Tibial nerve (tissue), 4 donors: ENCODE measurements at regions not wholly inside any gene's neighbourhood (a gene's known extent, or its start where the extent isn't known, plus 50 kb on each side); places are given as distances from the start of the nearest gene placed in this dataset.

Source experiments
- DNase-seq, 2 donors: peaks; one replicate each; pipeline ENCODE4 v3.0.0-alpha.2; 2019; ENCODE audit warnings: low spot score in 2 of 2
- H3K27ac ChIP-seq, 4 donors: fragments of 200-600 bp; sonication (generic) in 3 of 4; one replicate each; pipeline ENCODE4 v1.5.1; 2017 to 2019; ENCODE audit warnings: mild to moderate bottlenecking in 1 of 4
- H3K27me3 ChIP-seq, 2 donors: fragments of 200-600 bp; sonication (generic) in 1 of 2; one replicate each; pipeline versions ENCODE4 v1.5.1 to v1.6.0; 2017 to 2019
- H3K36me3 ChIP-seq, 3 donors: fragments of 200-600 bp; sonication (generic); one replicate each; pipeline ENCODE4 v1.5.1; 2018 to 2019
- H3K4me1 ChIP-seq, 4 donors: fragments of 200-600 bp; sonication (generic) in 3 of 4; one replicate each; pipeline ENCODE4 v1.5.1; 2017 to 2019
- H3K4me3 ChIP-seq, 4 donors: fragments of 200-600 bp; sonication (generic) in 3 of 4; one replicate each; pipeline ENCODE4 v1.5.1; 2017 to 2019; ENCODE audit warnings: mild to moderate bottlenecking in 1 of 4, moderate library complexity in 1 of 4
- H3K9me3 ChIP-seq, 4 donors: fragments of 200-600 bp; sonication (generic) in 3 of 4; one replicate each; pipeline ENCODE4 v1.5.1; 2017 to 2019
- CTCF ChIP-seq, 5 experiments: fragments of 200-600 bp in 3 of 5; fragments of 450-650 bp in 2 of 5; sonication (generic) in 3 of 5; IDR thresholded peaks; one replicate each; pipeline ENCODE4 v1.5.1; 2016 to 2019; ENCODE audit warnings: antibody characterized with exemption in 5 of 5, mild to moderate bottlenecking in 3 of 5, moderate library complexity in 2 of 5
- EP300 ChIP-seq, 2 donors: sonication (generic); formaldehyde crosslinking; IDR thresholded peaks; one replicate each; pipeline ENCODE4 v1.6.1; 2017; ENCODE audit warnings: antibody characterized with exemption in 2 of 2, mild to moderate bottlenecking in 1 of 2
- POLR2A ChIP-seq, 2 donors: fragments of 450-650 bp; IDR thresholded peaks; one replicate each; pipeline ENCODE4 v1.6.1; 2017; ENCODE audit warnings: antibody characterized with exemption in 2 of 2, mild to moderate bottlenecking in 2 of 2, moderate library complexity in 2 of 2
- WGBS, 2 donors: methylation state at CpG; one replicate each; pipeline ENCODE4 v1.1.5; 2018; 5-methylcytosine and 5-hydroxymethylcytosine counted together

- 89 to 91% methylated on average over 2 of the region's 2 CpGs for WGBS, 2 donors
- TF ChIP-seq POLR2A (IDR thresholded peaks at IDR 0.05) (no peak), CTCF (IDR thresholded peaks at IDR 0.05) (no peak), EP300 (IDR thresholded peaks at IDR 0.05) (no peak)
These were observed 581.0 kb upstream of the SPRY2 start for GRCh38 chr13:80921971-80922370.

GRCh38 chr13:80921541-80921940 lies 580.6 kb upstream of the SPRY2 start:
- no peaks in the 10 kb centered on the region for H3K4me1 ChIP-seq
- no peaks in the 10 kb centered on the region for H3K36me3 ChIP-seq
- H3K27ac ChIP-seq, result no peak overlapping the region
- WGBS, 2 donors, result 63 to 64% methylated on average over 2 of the region's 2 CpGs
- no peak for TF ChIP-seq POLR2A (IDR thresholded peaks at IDR 0.05)
- TF ChIP-seq EP300 (IDR thresholded peaks at IDR 0.05), result no peak
- no peak for TF ChIP-seq CTCF (IDR thresholded peaks at IDR 0.05)
- no peak overlapping the region for H3K4me3 ChIP-seq
- H3K27me3 ChIP-seq, result no peaks in the 10 kb centered on the region
- H3K9me3 ChIP-seq, result no peaks in the 10 kb centered on the region
- no peak for DNase-seq

More at GRCh38 chr13:80921971-80922370, 581.0 kb upstream of the SPRY2 start:
- no peaks in the 10 kb centered on the region for H3K4me1 ChIP-seq
- no peaks in the 10 kb centered on the region for H3K36me3 ChIP-seq
- H3K9me3 ChIP-seq, result no peaks in the 10 kb centered on the region
- DNase-seq, result no peak
- H3K27ac ChIP-seq, result no peak overlapping the region
- no peaks in the 10 kb centered on the region for H3K27me3 ChIP-seq
- no peak overlapping the region for H3K4me3 ChIP-seq

- no peak for DNase-seq
- Histone ChIP-seq H3K9me3 (peaks cover 0 to 14% (median 3%) of the 10 kb centered on the region in 4 donors), H3K27me3 (no peaks in the 10 kb centered on the region), H3K36me3 (peaks cover 0 to 13% (median 0%) of the 10 kb centered on the region in 3 donors), H3K27ac (no peak overlapping the region), H3K4me1 (peaks cover 0 to 4% (median 0%) of the 10 kb centered on the region in 4 donors), H3K4me3 (no peak overlapping the region)
- WGBS, 2 donors, result 79 to 80% methylated on average over 2 of the region's 2 CpGs
- no peak for TF ChIP-seq POLR2A (IDR thresholded peaks at IDR 0.05)
- no peak for TF ChIP-seq CTCF (IDR thresholded peaks at IDR 0.05)
- TF ChIP-seq EP300 (IDR thresholded peaks at IDR 0.05), result no peak
These were observed 565.9 kb upstream of the SPRY2 start for GRCh38 chr13:80906860-80907259.

- no peak overlapping the region for H3K4me3 ChIP-seq
- H3K4me1 ChIP-seq, result peaks cover 0 to 21% (median 2%) of the 10 kb centered on the region in 4 donors
- no peak overlapping the region for H3K27ac ChIP-seq
- no peaks in the 10 kb centered on the region for H3K36me3 ChIP-seq
- H3K27me3 ChIP-seq, result no peaks in the 10 kb centered on the region
- TF ChIP-seq CTCF (IDR thresholded peaks at IDR 0.05) (no peak), POLR2A (IDR thresholded peaks at IDR 0.05) (no peak), EP300 (IDR thresholded peaks at IDR 0.05) (no peak)
- no peak for DNase-seq
- H3K9me3 ChIP-seq, result no peaks in the 10 kb centered on the region
- WGBS, 2 donors, result 53 to 59% methylated on average over 1 of the region's 1 CpG
These were observed 563.5 kb upstream of the SPRY2 start for GRCh38 chr13:80904386-80904785.

- H3K4me3 ChIP-seq, result no peak overlapping the region
- H3K36me3 ChIP-seq, result no peaks in the 10 kb centered on the region
- TF ChIP-seq POLR2A (IDR thresholded peaks at IDR 0.05) (no peak), EP300 (IDR thresholded peaks at IDR 0.05) (no peak), CTCF (IDR thresholded peaks at IDR 0.05) (no peak)
- H3K4me1 ChIP-seq, result peaks cover 0 to 21% (median 2%) of the 10 kb centered on the region in 4 donors
- no peak for DNase-seq
- no peaks in the 10 kb centered on the region for H3K27me3 ChIP-seq
- no peaks in the 10 kb centered on the region for H3K9me3 ChIP-seq
- no peak overlapping the region for H3K27ac ChIP-seq
These were observed 563.0 kb upstream of the SPRY2 start for GRCh38 chr13:80903911-80904310.
